GM12891 (cell line): ENCODE measurements at regions not wholly inside any gene's neighbourhood (a gene's known extent, or its start where the extent isn't known, plus 50 kb on each side); places are given as distances from the start of the nearest gene placed in this dataset.

ENCODE experiments used
- POLR2A ChIP-seq: IDR thresholded peaks from 2 replicates; pipeline ENCODE4 v1.6.1; 2011; ENCODE audit warnings: low read depth, low read length, control low read depth
- POLR2AphosphoS5 ChIP-seq: IDR thresholded peaks from 2 replicates; pipeline ENCODE4 v1.6.1; 2011; ENCODE audit warnings: low read depth, low read length, control low read depth
- POU2F2 ChIP-seq: IDR thresholded peaks from 2 replicates; pipeline ENCODE4 v1.6.1; 2011; ENCODE audit warnings: low read depth, mild to moderate bottlenecking, control low read depth, low read length, moderate library complexity
- SPI1 ChIP-seq: IDR thresholded peaks from 2 replicates; pipeline ENCODE4 v1.6.1; 2011; ENCODE audit warnings: low read depth, low read length, control low read depth
- TAF1 ChIP-seq: IDR thresholded peaks from 2 replicates; pipeline ENCODE4 v1.6.1; 2011; ENCODE audit warnings: low read depth, low read length, control low read depth

- TF ChIP-seq POLR2AphosphoS5: no peak
- TF ChIP-seq TAF1: no peak
- no peak for TF ChIP-seq SPI1
- no peak for TF ChIP-seq POLR2A
- no peak for TF ChIP-seq POU2F2
Measured at GRCh38 chr20:54335299-54335698, 127.4 kb downstream of the PFDN4 start.
